Body of pancreas (tissue), 4 donors: ENCODE measurements at regions not wholly inside any gene's neighbourhood (a gene's known extent, or its start where the extent isn't known, plus 50 kb on each side); places are given as distances from the start of the nearest gene placed in this dataset.

ENCODE experiments used
- CTCF ChIP-seq, 7 experiments: fragments of 450-650 bp in 4 of 7; fragments of 200-600 bp in 3 of 7; sonication (generic) in 3 of 7; IDR thresholded peaks; one replicate each; pipeline ENCODE4 v1.5.1; 2016 to 2019; ENCODE audit warnings: antibody characterized with exemption in 7 of 7
- POLR2A ChIP-seq, 3 donors: fragments of 450-650 bp; IDR thresholded peaks; one replicate each; pipeline ENCODE4 v1.6.1; 2016; ENCODE audit warnings: antibody characterized with exemption in 3 of 3, mild to moderate bottlenecking in 2 of 3

- TF ChIP-seq CTCF (IDR thresholded peaks at IDR 0.05) = no peak
- no peak for TF ChIP-seq POLR2A (IDR thresholded peaks at IDR 0.05)
Measured at GRCh38 chr6:164418262-164418588, 891.2 kb downstream of the C6orf118 start.
